PC-9 (cell line): ENCODE measurements at regions not wholly inside any gene's neighbourhood (a gene's known extent, or its start where the extent isn't known, plus 50 kb on each side); places are given as distances from the start of the nearest gene placed in this dataset.

Source experiments
- CTCF ChIP-seq: fragments of 200-600 bp; sonication (generic); conservative IDR thresholded peaks from 2 replicates; pipeline ENCODE4 v1.6.1; 2017; ENCODE audit warnings: mixed run types, antibody characterized with exemption, mild to moderate bottlenecking, moderate library complexity
- EZH2 ChIP-seq: fragments of 200-600 bp; sonication (generic); IDR thresholded peaks from 2 replicates; pipeline ENCODE4 v1.8.0; 2017; ENCODE audit warnings: antibody characterized with exemption, low read depth

DNA sequence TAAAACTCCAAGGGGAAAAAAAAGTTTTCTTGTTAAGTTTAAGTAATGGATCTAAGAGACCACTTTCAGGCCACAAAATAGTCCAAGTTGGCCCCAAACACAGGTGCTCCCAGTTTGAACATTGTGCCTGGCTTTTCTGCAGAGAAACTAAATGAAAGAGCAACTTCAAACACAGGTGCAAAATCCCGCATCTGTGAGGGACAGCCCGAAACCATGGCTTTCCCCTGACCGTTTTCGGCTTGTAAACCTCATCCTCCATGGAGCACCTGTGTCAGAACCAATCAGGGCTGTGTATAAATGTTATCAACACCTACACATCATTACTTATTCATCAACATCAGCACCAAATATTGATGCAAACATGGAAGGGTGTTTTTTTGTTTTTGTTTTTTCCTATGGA lies 126.8 kb upstream of the OBI1 start:
- TF ChIP-seq CTCF (no peak), EZH2 (no peak)
